ENCODE measurements at regions not wholly inside any gene's neighbourhood (a gene's known extent, or its start where the extent isn't known, plus 50 kb on each side); places are given as distances from the start of the nearest gene placed in this dataset.

- Mint-ChIP-seq H3K4me1 (ENCODE audit: low read depth) (peaks cover 8% of the 10 kb centered on the region), H3K27ac (ENCODE audit: unreplicated experiment) (no peak overlapping the region), H3K9me3 (ENCODE audit: low read depth) (peaks cover 28% of the 10 kb centered on the region), H3K27me3 (ENCODE audit: low read depth) (no peaks in the 10 kb centered on the region), H3K4me3 (ENCODE audit: unreplicated experiment) (no peak overlapping the region), H3K36me3 (ENCODE audit: low read depth) (peaks cover 1% of the 10 kb centered on the region)
- no peak for TF ChIP-seq CTCF (IDR thresholded peaks at IDR 0.05)
- DNase-seq (ENCODE audit: low spot score), result no peak
Observed at GRCh38 chr5:133731951-133732350, 119.6 kb upstream of the FSTL4 start.

- peaks cover 7% of the 10 kb centered on the region for H3K4me1 Mint-ChIP-seq (ENCODE audit: low read depth)
- peaks cover 1% of the 10 kb centered on the region for H3K36me3 Mint-ChIP-seq (ENCODE audit: low read depth)
- no peak for TF ChIP-seq CTCF (IDR thresholded peaks at IDR 0.05)
- no peak overlapping the region for H3K27ac Mint-ChIP-seq (ENCODE audit: unreplicated experiment)
- peaks cover 28% of the 10 kb centered on the region for H3K9me3 Mint-ChIP-seq (ENCODE audit: low read depth)
- no peak overlapping the region for H3K4me3 Mint-ChIP-seq (ENCODE audit: unreplicated experiment)
- no peaks in the 10 kb centered on the region for H3K27me3 Mint-ChIP-seq (ENCODE audit: low read depth)
- no peak for DNase-seq (ENCODE audit: low spot score)
Observed at GRCh38 chr5:133730866-133731265, 118.5 kb upstream of the FSTL4 start.

DNA sequence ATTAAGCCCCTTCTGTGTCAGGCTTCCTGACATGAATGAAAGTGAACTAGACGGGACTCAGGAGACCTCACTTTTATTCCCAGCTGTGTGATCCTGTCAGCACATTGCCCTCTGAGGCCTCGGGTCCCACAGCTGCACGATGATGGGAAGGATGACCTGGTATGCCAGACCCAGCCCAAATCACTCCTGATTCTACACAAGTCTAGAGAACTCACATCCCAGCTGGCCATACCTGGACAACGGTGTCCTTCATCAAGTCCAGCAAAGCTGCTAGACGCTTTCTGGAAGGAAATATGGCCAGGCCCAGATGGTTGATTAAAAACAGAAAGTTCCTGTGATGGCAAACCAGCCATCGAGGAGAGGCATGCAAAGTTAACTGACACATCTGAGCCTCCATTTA lies 118.0 kb upstream of the FSTL4 start:
- no peak overlapping the region for H3K4me3 Mint-ChIP-seq (ENCODE audit: unreplicated experiment)

DNA sequence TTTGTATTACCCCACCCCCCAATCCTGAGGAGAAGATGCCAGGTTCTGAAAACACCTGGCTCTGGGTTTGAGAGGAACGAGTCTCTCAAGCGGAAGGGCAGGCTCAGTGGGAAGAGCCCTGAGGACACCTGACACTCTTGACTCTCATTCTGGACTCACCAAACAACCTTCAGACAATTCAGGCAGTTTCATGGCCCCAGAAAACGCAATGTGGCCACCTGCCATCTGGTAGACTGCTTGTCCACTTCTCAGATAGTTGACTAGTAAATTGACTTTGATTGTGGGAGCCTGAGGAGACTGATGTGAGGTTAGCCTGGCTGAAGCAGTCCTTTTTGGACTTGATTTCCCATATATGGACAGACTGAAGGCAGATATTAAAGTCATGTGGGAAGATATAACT lies 117.5 kb upstream of the FSTL4 start:
- no peak for DNase-seq (ENCODE audit: low spot score)
- Mint-ChIP-seq H3K36me3 (ENCODE audit: low read depth) (peaks cover 1% of the 10 kb centered on the region), H3K4me3 (ENCODE audit: unreplicated experiment) (no peak overlapping the region), H3K27me3 (ENCODE audit: low read depth) (no peaks in the 10 kb centered on the region), H3K27ac (ENCODE audit: unreplicated experiment) (no peak overlapping the region), H3K9me3 (ENCODE audit: low read depth) (peaks cover 25% of the 10 kb centered on the region), H3K4me1 (ENCODE audit: low read depth) (no peaks in the 10 kb centered on the region)
- no peak for TF ChIP-seq CTCF (IDR thresholded peaks at IDR 0.05)

More for the DNA sequence above, 118.0 kb upstream of the FSTL4 start:
- H3K27ac Mint-ChIP-seq (ENCODE audit: unreplicated experiment), result no peak overlapping the region
- TF ChIP-seq CTCF (IDR thresholded peaks at IDR 0.05), result no peak
- peaks cover 2% of the 10 kb centered on the region for H3K4me1 Mint-ChIP-seq (ENCODE audit: low read depth)
- no peak for DNase-seq (ENCODE audit: low spot score)
- peaks cover 1% of the 10 kb centered on the region for H3K36me3 Mint-ChIP-seq (ENCODE audit: low read depth)
- peaks cover 26% of the 10 kb centered on the region for H3K9me3 Mint-ChIP-seq (ENCODE audit: low read depth)
- no peaks in the 10 kb centered on the region for H3K27me3 Mint-ChIP-seq (ENCODE audit: low read depth)

- H3K4me3 Mint-ChIP-seq (ENCODE audit: unreplicated experiment), result no peak overlapping the region
- H3K27ac Mint-ChIP-seq (ENCODE audit: unreplicated experiment), result no peak overlapping the region
- DNase-seq (ENCODE audit: low spot score), result no peak
- peaks cover 14% of the 10 kb centered on the region for H3K9me3 Mint-ChIP-seq (ENCODE audit: low read depth)
- H3K27me3 Mint-ChIP-seq (ENCODE audit: low read depth), result no peaks in the 10 kb centered on the region
- no peaks in the 10 kb centered on the region for H3K4me1 Mint-ChIP-seq (ENCODE audit: low read depth)
- no peak for TF ChIP-seq CTCF (IDR thresholded peaks at IDR 0.05)
- H3K36me3 Mint-ChIP-seq (ENCODE audit: low read depth), result no peaks in the 10 kb centered on the region
Observed at GRCh38 chr5:133728475-133728874, 116.1 kb upstream of the FSTL4 start.

Data from chondrocyte (in vitro differentiated cells).